SK-N-SH (cell line): ENCODE measurements at regions not wholly inside any gene's neighbourhood (a gene's known extent, or its start where the extent isn't known, plus 50 kb on each side); places are given as distances from the start of the nearest gene placed in this dataset.

Source experiments
- CTCF ChIA-PET: fragments of 300-600, 350-600 bp; formaldehyde crosslinking; extraction: SDS; loops from one replicate; lab custom pipeline; 2021; lab: Yijun Ruan, JAX
- POLR2A ChIA-PET: fragments of 350-600 bp; sonication (Branson Sonifier 250); formaldehyde crosslinking; extraction: SDS; loops from one replicate; lab custom pipeline; 2020; ENCODE audit warnings: antibody characterized with exemption, inconsistent platforms; lab: Yijun Ruan, JAX
- DNase-seq: peaks from one replicate; pipeline ENCODE4 v3.0.0; 2012
- H2AFZ ChIP-seq: fragments of 200-600 bp; sonication (generic); 2 replicates; pipeline ENCODE4 v1.8.1; 2016; ENCODE audit warnings: antibody characterized with exemption, mild to moderate bottlenecking, low read depth
- H3F3A ChIP-seq: fragments of 200-600 bp; sonication (generic); replicated peaks from 2 replicates; pipeline ENCODE3; 2016; ENCODE audit warnings: antibody characterized with exemption, mild to moderate bottlenecking; ENCODE audit not compliant: insufficient read depth
- H3K27ac ChIP-seq, 2 experiments: fragments of 200-500 bp in 1 of 2; fragments of 200-600 bp in 1 of 2; sonication (Bioruptor generic) in 1 of 2; sonication (generic), shearing (Covaris generic) in 1 of 2; 2 replicates each; pipeline versions ENCODE4 v1.5.1 to v1.6.1; 2014 to 2016; ENCODE audit warnings: low read depth in 2 of 2, inconsistent platforms in 1 of 2, low read length in 1 of 2, mild to moderate bottlenecking in 1 of 2, mixed read lengths in 1 of 2
- H3K27me3 ChIP-seq: fragments of 200-600 bp; sonication (generic), shearing (Covaris generic); 2 replicates; pipeline ENCODE4 v1.6.1; 2016; ENCODE audit warnings: mixed run types; ENCODE audit not compliant: insufficient read depth
- H3K36me3 ChIP-seq, 2 experiments: fragments of 200-500 bp in 1 of 2; fragments of 200-600 bp in 1 of 2; sonication (Bioruptor generic) in 1 of 2; sonication (generic) in 1 of 2; replicated peaks in 1 of 2; 2 replicates each; pipeline versions ENCODE3 to v1.5.1; 2014 to 2016; ENCODE audit warnings: low read length in 1 of 2, mild to moderate bottlenecking in 1 of 2; ENCODE audit not compliant: insufficient read depth in 2 of 2, control insufficient read depth in 1 of 2
- H3K4me1 ChIP-seq, 2 experiments: fragments of 200-500 bp in 1 of 2; fragments of 200-600 bp in 1 of 2; sonication (Bioruptor generic) in 1 of 2; sonication (generic), shearing (Covaris generic) in 1 of 2; 2 replicates each; pipeline versions ENCODE4 v1.5.1 to v1.6.1; 2014 to 2016; ENCODE audit warnings: low read depth in 1 of 2, low read length in 1 of 2, mixed run types in 1 of 2; ENCODE audit not compliant: insufficient read depth in 2 of 2, control insufficient read depth in 1 of 2
- H3K4me2 ChIP-seq: fragments of 200-600 bp; sonication (generic), shearing (Covaris generic); 2 replicates; pipeline ENCODE4 v1.6.1; 2017; ENCODE audit warnings: mixed run types
- H3K4me3 ChIP-seq, 2 experiments: fragments of 200-500 bp in 1 of 2; fragments of 200-600 bp in 1 of 2; sonication (Bioruptor generic) in 1 of 2; sonication (generic), shearing (Covaris generic) in 1 of 2; 2 replicates each; pipeline versions ENCODE4 v1.5.1 to v1.8.1; 2014 to 2016; ENCODE audit warnings: low read depth in 2 of 2, inconsistent platforms in 1 of 2, low read length in 1 of 2, mild to moderate bottlenecking in 1 of 2, mixed read lengths in 1 of 2, moderate library complexity in 1 of 2
- H3K79me2 ChIP-seq: fragments of 200-600 bp; sonication (generic); 2 replicates; pipeline ENCODE4 v1.8.1; 2017; ENCODE audit warnings: mild to moderate bottlenecking; ENCODE audit not compliant: insufficient read depth
- H3K9ac ChIP-seq: fragments of 200-600 bp; sonication (generic); 2 replicates; pipeline ENCODE4 v1.6.1; 2017; ENCODE audit warnings: mixed run types
- H3K9me2 ChIP-seq: fragments of 200-600 bp; sonication (generic); 2 replicates; pipeline ENCODE4 v1.6.1; 2017; ENCODE audit warnings: mixed run types
- H3K9me3 ChIP-seq: fragments of 200-600 bp; sonication (generic); 2 replicates; pipeline ENCODE4 v1.6.1; 2017; ENCODE audit warnings: mixed run types, mild to moderate bottlenecking, moderate library complexity
- H4K20me1 ChIP-seq: fragments of 200-600 bp; sonication (generic); 2 replicates; pipeline ENCODE4 v1.6.1; 2017; ENCODE audit warnings: mild to moderate bottlenecking, mixed run types; ENCODE audit not compliant: insufficient read depth
- CHD2 ChIP-seq: fragments of 150-350 bp; IDR thresholded peaks from 2 replicates; pipeline ENCODE4 v1.6.1; 2018; ENCODE audit warnings: low read length; ENCODE audit not compliant: partially characterized antibody
- CTCF ChIP-seq: fragments of 200-600 bp; sonication (generic); IDR thresholded peaks from 2 replicates; pipeline ENCODE4 v1.6.1; 2017; ENCODE audit warnings: antibody characterized with exemption, mild to moderate bottlenecking, moderate library complexity
- EZH2phosphoT487 ChIP-seq: fragments of 200-600 bp; sonication (generic); IDR thresholded peaks from 2 replicates; pipeline ENCODE4 v1.6.1; 2017; ENCODE audit warnings: low read depth, mixed run types, mild to moderate bottlenecking, antibody characterized with exemption, moderate library complexity, borderline replicate concordance
- FOSL2 ChIP-seq: IDR thresholded peaks from 2 replicates; pipeline ENCODE4 v1.4.0; 2012; ENCODE audit warnings: low read depth, mild to moderate bottlenecking, moderate library complexity, borderline replicate concordance
- MEF2A ChIP-seq: IDR thresholded peaks from 2 replicates; pipeline ENCODE4 v1.4.0; 2012; ENCODE audit warnings: low read depth, borderline replicate concordance
- MXI1 ChIP-seq: IDR thresholded peaks from 2 replicates; pipeline ENCODE4 v1.6.1; 2012; ENCODE audit warnings: mild to moderate bottlenecking, low read depth, low read length, improper control_type of control experiment
- NFIC ChIP-seq: IDR thresholded peaks from 2 replicates; pipeline ENCODE4 v1.4.0; 2012; ENCODE audit warnings: borderline replicate concordance
- RAD21 ChIP-seq: IDR thresholded peaks from 2 replicates; pipeline ENCODE4 v1.6.1; 2012; ENCODE audit warnings: mild to moderate bottlenecking, low read length
- REST ChIP-seq: IDR thresholded peaks from 2 replicates; pipeline ENCODE4 v1.6.1; 2012; ENCODE audit warnings: mild to moderate bottlenecking, low read depth, low read length, moderate library complexity
- SMC3 ChIP-seq: IDR thresholded peaks from 2 replicates; pipeline ENCODE4 v1.6.1; 2012; ENCODE audit warnings: low read depth, low read length, improper control_type of control experiment
- TCF12 ChIP-seq: IDR thresholded peaks from 2 replicates; pipeline ENCODE4 v1.4.0; 2012
- USF1 ChIP-seq: IDR thresholded peaks from 2 replicates; pipeline ENCODE4 v1.4.0; 2012; ENCODE audit warnings: low read depth, borderline replicate concordance
- YY1 ChIP-seq: IDR thresholded peaks from 2 replicates; pipeline ENCODE4 v1.4.0; 2012; ENCODE audit warnings: low read depth, mild to moderate bottlenecking
- WGBS: methylation state at CpG from one replicate; pipeline ENCODE4 v1.1.6; 2017; ENCODE audit warnings: low lambda C conversion rate; 5-methylcytosine and 5-hydroxymethylcytosine counted together

GRCh38 chr14:82244791-82245190, 711.1 kb upstream of the SEL1L start:
- Histone ChIP-seq H2AFZ (no peak overlapping the region), H3F3A (no peaks in the 10 kb centered on the region), H3K4me3 (no peak overlapping the region), H3K27me3 (no peaks in the 10 kb centered on the region), H3K9ac (no peak overlapping the region), H3K36me3 (no peaks in the 10 kb centered on the region), H3K9me3 (no peaks in the 10 kb centered on the region; the same call in 1 of the 2 replicates), H3K9me2 (0 out of 2 replicates have a peak, but pooled peaks cover 3% of the 10 kb centered on the region), H3K79me2 (no peaks in the 10 kb centered on the region), H3K27ac (no peak overlapping the region), H4K20me1 (no peaks in the 10 kb centered on the region), H3K4me1 (no peaks in the 10 kb centered on the region), H3K4me2 (no peak overlapping the region)
- ChIA-PET POLR2A (no interaction called here), CTCF (no interaction called here)
- WGBS = 3% methylated on average over 4 of the region's 4 CpGs
- no peak for DNase-seq
- TF ChIP-seq NFIC = no peak
- no peak for TF ChIP-seq MXI1
- no peak for TF ChIP-seq EZH2phosphoT487
- TF ChIP-seq MEF2A = no peak
- TF ChIP-seq CTCF = no peak
- TF ChIP-seq REST = no peak
- TF ChIP-seq FOSL2 = no peak
- TF ChIP-seq YY1 = no peak
- no peak for TF ChIP-seq CHD2
- TF ChIP-seq USF1 = no peak
- TF ChIP-seq SMC3 = no peak
- TF ChIP-seq RAD21 = no peak
- no peak for TF ChIP-seq TCF12
